ENCODE measurements at regions not wholly inside any gene's neighbourhood (a gene's known extent, or its start where the extent isn't known, plus 50 kb on each side); places are given as distances from the start of the nearest gene placed in this dataset.

DNA sequence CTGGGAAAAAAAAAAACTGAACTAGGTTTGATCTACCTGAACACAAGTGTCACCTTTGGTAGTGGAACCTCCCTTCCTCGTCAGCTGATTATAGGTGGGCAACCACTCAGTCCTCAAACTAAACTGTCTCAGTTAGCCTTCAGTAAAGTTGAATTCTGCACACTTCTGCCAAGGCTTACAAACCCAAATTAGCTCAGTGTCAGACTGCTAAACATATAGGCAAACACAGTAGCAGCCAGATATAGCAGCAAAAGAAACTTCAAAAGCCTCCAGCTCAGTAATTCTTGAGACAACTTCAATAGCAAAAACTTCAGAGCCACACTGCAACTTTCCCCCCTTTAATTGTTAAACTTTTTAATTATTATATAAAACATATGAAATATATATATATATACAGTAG is 956.9 kb downstream of the XPNPEP1 start:
- H2BK20ac ChIP-seq (ENCODE audit: low read depth, low read length), result no peak overlapping the region
- in situ Hi-C loops (cut with MboI; ENCODE audit: low sequenced_read_pairs) (no loop called here), dilution Hi-C loops (cut with HindIII; ENCODE audit: low sequenced_read_pairs, unreplicated experiment) (no loop called here), intact Hi-C loops (cut with micrococcal nuclease) (no loop called here)
- H4K5ac ChIP-seq (ENCODE audit: low read depth, low read length), result no peak overlapping the region
- no peak overlapping the region for H3K23ac ChIP-seq (ENCODE audit: low read depth, low read length)
- no peak overlapping the region for H3K18ac ChIP-seq (ENCODE audit: low read depth, low read length)
- no peak overlapping the region for H4K91ac ChIP-seq (ENCODE audit: insufficient read depth, low read depth, low read length)
- H2AFZ ChIP-seq (replicated peaks; ENCODE audit: low read length, poor library complexity), result no peak overlapping the region
- TF ChIP-seq RAD21 (IDR thresholded peaks at IDR 0.05; ENCODE audit: low read length), result no peak
- no peak for TF ChIP-seq SMC3 (IDR thresholded peaks at IDR 0.05; ENCODE audit: low read depth, low read length)
- TF ChIP-seq RCOR1 (IDR thresholded peaks at IDR 0.05; ENCODE audit: insufficient replicate concordance, low read length), result no peak
- TF ChIP-seq, protein P1, sequence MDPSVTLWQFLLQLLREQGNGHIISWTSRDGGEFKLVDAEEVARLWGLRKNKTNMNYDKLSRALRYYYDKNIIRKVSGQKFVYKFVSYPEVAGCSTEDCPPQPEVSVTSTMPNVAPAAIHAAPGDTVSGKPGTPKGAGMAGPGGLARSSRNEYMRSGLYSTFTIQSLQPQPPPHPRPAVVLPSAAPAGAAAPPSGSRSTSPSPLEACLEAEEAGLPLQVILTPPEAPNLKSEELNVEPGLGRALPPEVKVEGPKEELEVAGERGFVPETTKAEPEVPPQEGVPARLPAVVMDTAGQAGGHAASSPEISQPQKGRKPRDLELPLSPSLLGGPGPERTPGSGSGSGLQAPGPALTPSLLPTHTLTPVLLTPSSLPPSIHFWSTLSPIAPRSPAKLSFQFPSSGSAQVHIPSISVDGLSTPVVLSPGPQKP (IDR thresholded peaks at IDR 0.05; ENCODE audit: borderline replicate concordance, low read depth, low read length), result no peak
- no peak for TF ChIP-seq BHLHE40 (IDR thresholded peaks at IDR 0.05; ENCODE audit: low read depth, low read length)
- TF ChIP-seq POLR2A (IDR thresholded peaks at IDR 0.05; ENCODE audit: low read depth, low read length), result no peak
- TF ChIP-seq RFX5 (IDR thresholded peaks at IDR 0.05; ENCODE audit: low read depth, low read length), result no peak
- TF ChIP-seq MAFK (IDR thresholded peaks at IDR 0.05; ENCODE audit: low read depth, low read length), result no peak
- TF ChIP-seq MXI1 (IDR thresholded peaks at IDR 0.05; ENCODE audit: borderline replicate concordance, low read depth, low read length), result no peak
- TF ChIP-seq, protein P2, sequence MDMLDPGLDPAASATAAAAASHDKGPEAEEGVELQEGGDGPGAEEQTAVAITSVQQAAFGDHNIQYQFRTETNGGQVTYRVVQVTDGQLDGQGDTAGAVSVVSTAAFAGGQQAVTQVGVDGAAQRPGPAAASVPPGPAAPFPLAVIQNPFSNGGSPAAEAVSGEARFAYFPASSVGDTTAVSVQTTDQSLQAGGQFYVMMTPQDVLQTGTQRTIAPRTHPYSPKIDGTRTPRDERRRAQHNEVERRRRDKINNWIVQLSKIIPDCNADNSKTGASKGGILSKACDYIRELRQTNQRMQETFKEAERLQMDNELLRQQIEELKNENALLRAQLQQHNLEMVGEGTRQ (IDR thresholded peaks at IDR 0.05; ENCODE audit: low read depth, low read length), result no peak
- TF ChIP-seq FOS (IDR thresholded peaks at IDR 0.05; ENCODE audit: low read depth, low read length), result no peak
- no peak for TF ChIP-seq CEBPB (IDR thresholded peaks at IDR 0.05; ENCODE audit: low read depth, low read length)
- no peak overlapping the region for H2BK120ac ChIP-seq (ENCODE audit: low read depth, low read length)
- H3K79me1 ChIP-seq (ENCODE audit: low read depth in 1 of 2, low read length in 2 of 2), result no peaks in the 10 kb centered on the region
- DNase-seq (no peak), ATAC-seq (ENCODE audit: low read depth) (no peak)
- no peak overlapping the region for H3K56ac ChIP-seq (ENCODE audit: extremely low read depth, insufficient read depth, low read length)
- POLR2A ChIA-PET (ENCODE audit: unreplicated experiment), result no interaction called here
- no peak overlapping the region for H3K9ac ChIP-seq (ENCODE audit: low read depth, low read length)
- H3K14ac ChIP-seq (replicated peaks; ENCODE audit: low read depth, low read length), result no peak overlapping the region
- H3K27me3 ChIP-seq (ENCODE audit: control insufficient read depth, insufficient read depth, low read length), result no peaks in the 10 kb centered on the region
- no peak overlapping the region for H2AK9ac ChIP-seq (replicated peaks; ENCODE audit: low read depth, low read length, poor library complexity)
- CTCF ChIA-PET, result interaction anchor here (0.6 kb wide), 1 partner anchor 26 kb away, joined by 3 read pairs; no protein-coding TSS in a partner anchor
- no peak overlapping the region for H2BK15ac ChIP-seq (ENCODE audit: low read depth, low read length)
- no peak overlapping the region for H2BK5ac ChIP-seq (ENCODE audit: low read depth, low read length, poor library complexity, severe bottlenecking)
- H4K20me1 ChIP-seq (ENCODE audit: insufficient read depth, low read length), result no peaks in the 10 kb centered on the region
- no TSS peak for BruUV-seq (replicated peaks)
- H3K9me1 ChIP-seq (ENCODE audit: insufficient read depth, low read length), result no peaks in the 10 kb centered on the region
- H3K9me3 ChIP-seq (ENCODE audit: control insufficient read depth, insufficient read depth, low read length), result no peaks in the 10 kb centered on the region
- H3K4me2 ChIP-seq (ENCODE audit: low read depth, low read length), result no peak overlapping the region
- no peak overlapping the region for H3K4me3 ChIP-seq (ENCODE audit: insufficient read depth, low read depth, low read length)
- WGBS, 2 experiments (ENCODE audit: extremely low coverage in 2 of 2, insufficient read length in 1 of 2), result no CpG with 5 or more reads among the region's 1 CpG
- H4K8ac ChIP-seq (ENCODE audit: low read depth in 2 of 2, low read length in 2 of 2), result no peak overlapping the region
- no peak overlapping the region for H3K27ac ChIP-seq (ENCODE audit: insufficient read depth, low read length)
- H3K4me1 ChIP-seq (ENCODE audit: control insufficient read depth, insufficient read depth, low read length), result no peaks in the 10 kb centered on the region
- H2AK5ac ChIP-seq (ENCODE audit: low read depth, low read length), result no peak overlapping the region
- H3K4ac ChIP-seq (ENCODE audit: low read depth, low read length), result no peak overlapping the region
- H3K36me3 ChIP-seq (ENCODE audit: control insufficient read depth, insufficient read depth, low read length), result no peaks in the 10 kb centered on the region

Data from IMR-90 (cell line).